ENCODE measurements at regions not wholly inside any gene's neighbourhood (a gene's known extent, or its start where the extent isn't known, plus 50 kb on each side); places are given as distances from the start of the nearest gene placed in this dataset.
"Not testable (repeated sequence)": the region's sequence is repeated elsewhere in the genome, so short reads cannot be mapped to it uniquely, and the experiment has no call there.

DNA sequence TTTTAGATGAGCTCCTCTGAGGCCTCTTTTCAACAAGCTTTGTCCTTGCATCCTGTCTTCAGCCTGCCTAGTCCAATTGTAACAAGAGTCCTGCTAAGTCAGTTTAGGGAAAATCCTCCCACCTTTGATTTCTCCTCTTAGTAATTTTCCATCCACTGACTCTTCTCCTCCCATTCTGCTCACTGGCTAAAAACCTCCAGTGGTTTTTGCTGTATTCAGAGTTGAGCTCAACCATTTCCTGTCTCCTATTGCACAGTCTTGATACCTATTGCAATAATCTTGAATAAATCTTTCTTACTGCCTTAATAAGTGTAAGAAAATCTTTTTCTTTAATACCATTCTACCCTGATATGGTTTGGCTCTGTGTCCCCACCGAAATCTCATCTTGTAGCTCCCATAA, 117.8 kb upstream of the ENPP6 start:
- DNase-seq (ENCODE audit: low read depth in 3 of 3, low spot score in 1 of 3), result no peak

DNA sequence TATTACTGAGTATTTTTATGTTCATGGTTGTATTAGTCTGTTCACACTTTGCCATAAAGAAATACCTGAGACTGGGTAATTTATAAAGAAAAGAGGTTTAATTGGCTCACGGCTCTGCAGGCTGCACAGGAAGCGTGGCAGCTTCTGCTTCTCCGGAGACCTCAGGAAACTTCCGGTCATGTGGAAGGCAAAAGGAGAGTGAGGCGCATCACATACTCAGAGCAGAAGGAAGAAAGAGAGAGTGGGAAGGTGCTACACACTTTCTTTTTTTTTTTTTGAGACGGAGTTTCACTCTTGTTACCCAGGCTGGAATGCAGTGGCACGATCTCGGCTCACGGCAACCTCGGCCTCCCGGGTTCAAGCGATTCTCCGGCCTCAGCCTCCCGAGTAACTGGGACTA, 115.8 kb upstream of the ENPP6 start:
- DNase-seq (ENCODE audit: low read depth in 3 of 3, low spot score in 1 of 3), result not testable (repeated sequence)

DNA sequence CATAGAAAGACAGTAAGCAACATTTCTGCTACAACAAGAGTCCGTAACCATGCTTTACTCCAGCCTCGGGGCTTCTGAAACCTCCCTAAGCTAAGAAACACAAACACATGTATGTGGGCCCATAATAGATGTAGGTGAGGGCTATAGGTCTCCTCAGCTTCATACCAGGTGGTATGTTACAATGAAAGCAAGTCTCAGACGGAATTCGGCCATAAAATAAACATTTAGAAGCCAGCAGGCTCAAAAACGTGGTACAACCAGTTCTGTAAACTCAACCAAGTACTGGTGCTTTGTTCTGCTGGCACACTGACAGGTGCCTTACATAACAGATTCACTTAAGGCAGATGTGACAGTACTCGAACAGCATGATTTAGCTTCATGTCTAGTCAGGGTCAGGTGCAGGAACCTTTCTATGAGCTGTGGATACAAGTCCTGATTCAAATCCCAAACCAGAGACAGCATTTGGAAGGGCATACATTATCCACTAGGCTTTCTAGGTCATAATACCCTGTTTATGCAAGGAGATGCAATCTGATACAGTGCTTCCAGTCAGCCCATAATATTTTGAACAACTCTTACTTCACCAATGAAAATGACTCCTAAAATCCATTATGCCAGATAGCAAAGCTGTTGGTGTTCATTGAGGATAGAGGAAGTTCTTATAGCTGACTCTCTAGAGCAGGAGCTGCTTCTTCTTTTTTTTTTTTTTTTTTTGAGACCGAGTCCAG, 113.8 kb upstream of the ENPP6 start:
- DNase-seq (ENCODE audit: low read depth in 3 of 3, low spot score in 1 of 3), result no peak

- DNase-seq (ENCODE audit: low read depth in 3 of 3, low spot score in 1 of 3), result not testable (repeated sequence)
Measured at GRCh38 chr4:184330517-184331094, 112.9 kb upstream of the ENPP6 start.

DNA sequence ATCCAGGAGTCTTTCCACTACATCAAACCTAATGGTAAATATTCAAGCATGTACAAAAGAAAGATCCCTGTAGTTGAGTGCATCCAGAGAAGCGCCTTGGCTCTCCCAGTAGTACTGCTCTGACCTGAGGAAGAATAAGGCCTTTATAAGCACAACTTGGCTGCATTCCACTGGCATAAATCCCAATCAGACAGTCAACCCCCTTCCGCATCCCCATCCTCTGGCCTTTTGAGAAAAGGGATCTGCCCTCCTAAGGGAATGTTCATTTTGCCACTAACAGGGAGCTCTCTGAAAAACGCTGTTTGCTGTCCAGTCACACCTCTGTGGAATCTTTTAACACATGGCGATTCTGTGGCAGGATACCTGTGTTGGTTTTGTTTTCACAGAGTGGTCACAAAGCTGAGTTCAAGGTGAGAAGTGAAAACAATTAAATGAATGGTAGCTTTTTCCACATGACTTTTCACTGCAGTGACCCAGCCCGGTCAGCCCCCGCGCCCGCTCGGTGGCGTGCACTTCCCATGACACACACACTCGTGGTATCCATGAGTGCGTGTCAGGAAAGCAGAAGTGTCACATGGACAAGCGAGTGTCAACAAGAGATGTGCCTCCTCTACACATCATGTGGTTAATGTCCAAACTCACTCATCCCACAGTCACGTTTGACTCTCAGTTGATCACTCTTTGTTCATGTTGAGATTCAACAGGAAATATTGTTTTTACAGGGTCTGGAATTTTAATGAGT, 112.2 kb upstream of the ENPP6 start:
- DNase-seq (ENCODE audit: low read depth in 3 of 3, low spot score in 1 of 3), result no peak

DNA sequence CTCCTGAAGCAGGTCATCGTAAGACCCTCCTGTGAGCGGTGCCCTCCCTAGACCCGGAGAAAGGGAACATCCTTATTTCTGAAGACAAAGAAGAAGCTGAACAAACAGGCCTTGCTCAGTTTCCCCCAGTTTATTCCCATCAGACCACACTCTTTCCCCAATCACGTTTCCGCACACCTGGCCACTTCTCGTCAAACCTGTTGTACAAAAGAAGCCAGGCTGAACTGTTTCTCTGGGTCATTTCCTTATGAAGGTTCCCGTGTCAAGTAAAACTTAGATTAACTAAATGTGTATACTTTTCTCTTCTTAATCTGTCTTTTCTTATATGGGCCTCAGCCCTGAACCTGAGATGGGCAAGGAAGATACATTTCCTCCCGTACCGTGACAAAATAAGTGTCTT, 111.6 kb upstream of the ENPP6 start:
- DNase-seq (ENCODE audit: low read depth in 3 of 3, low spot score in 1 of 3), result no peak

DNA sequence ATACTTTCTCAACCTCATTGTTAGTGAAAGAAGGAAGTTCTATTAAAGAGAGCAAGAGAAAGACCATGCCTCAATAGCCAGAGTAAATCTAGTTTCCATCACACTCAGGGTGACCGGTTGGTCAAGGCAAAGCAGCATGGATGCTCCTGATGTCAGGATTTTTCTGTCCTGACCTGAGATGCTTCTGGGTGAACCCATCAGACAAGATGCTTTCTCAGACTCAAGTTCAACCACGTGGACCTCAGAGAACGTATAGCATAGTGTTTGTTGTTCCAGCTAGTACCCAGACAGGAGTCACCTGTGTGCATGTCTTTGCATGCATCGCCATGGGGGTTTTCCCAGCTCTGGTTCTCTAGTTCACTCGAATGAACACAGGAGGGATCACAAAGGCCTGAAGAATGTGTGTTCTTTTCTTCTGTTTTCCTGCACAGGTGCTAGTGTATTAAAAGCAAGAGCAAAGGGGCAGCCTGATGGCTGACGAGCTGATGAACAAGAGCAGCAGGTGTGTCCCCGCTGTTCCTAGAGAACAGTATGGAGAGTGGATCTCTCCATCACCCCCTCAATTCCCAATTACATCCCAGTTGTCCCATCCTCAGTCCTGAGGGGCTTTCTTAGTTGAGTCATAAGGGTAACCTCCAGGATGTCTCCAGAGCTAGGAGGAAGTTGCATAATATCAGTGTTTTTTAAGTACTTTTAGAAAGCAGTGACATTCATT, 110.5 kb upstream of the ENPP6 start:
- DNase-seq (ENCODE audit: low read depth in 3 of 3, low spot score in 1 of 3), result no peak

- DNase-seq (ENCODE audit: low read depth in 3 of 3, low spot score in 1 of 3), result no peak
Measured at GRCh38 chr4:184324939-184325477, 107.3 kb upstream of the ENPP6 start.

- no peak for DNase-seq (ENCODE audit: low read depth in 3 of 3, low spot score in 1 of 3)
Measured at GRCh38 chr4:184322328-184323025, 104.8 kb upstream of the ENPP6 start.

- DNase-seq (ENCODE audit: low read depth in 3 of 3, low spot score in 1 of 3), result no peak
Measured at GRCh38 chr4:184320631-184321030, 103.0 kb upstream of the ENPP6 start.

DNA sequence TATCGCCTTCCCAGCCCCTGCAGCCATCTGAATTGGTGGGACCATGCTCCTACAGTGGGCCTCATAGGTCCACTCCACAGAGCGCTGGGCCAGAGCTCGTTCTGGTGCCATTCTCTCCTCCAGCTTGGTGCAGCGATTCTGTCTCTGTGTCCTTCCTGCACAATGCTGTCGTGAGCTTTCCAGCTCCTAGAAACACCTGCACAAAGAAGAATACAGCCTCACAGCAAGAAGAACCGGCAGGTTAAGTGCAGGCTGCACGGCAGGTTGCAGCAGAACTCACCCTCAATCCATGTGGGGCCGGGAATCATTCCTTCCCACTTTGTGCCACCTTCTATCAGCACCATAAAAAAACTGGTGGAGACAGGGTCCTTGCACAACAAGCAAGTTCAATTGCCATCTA, 101.2 kb upstream of the ENPP6 start:
- no peak for DNase-seq (ENCODE audit: low read depth in 3 of 3, low spot score in 1 of 3)

DNA sequence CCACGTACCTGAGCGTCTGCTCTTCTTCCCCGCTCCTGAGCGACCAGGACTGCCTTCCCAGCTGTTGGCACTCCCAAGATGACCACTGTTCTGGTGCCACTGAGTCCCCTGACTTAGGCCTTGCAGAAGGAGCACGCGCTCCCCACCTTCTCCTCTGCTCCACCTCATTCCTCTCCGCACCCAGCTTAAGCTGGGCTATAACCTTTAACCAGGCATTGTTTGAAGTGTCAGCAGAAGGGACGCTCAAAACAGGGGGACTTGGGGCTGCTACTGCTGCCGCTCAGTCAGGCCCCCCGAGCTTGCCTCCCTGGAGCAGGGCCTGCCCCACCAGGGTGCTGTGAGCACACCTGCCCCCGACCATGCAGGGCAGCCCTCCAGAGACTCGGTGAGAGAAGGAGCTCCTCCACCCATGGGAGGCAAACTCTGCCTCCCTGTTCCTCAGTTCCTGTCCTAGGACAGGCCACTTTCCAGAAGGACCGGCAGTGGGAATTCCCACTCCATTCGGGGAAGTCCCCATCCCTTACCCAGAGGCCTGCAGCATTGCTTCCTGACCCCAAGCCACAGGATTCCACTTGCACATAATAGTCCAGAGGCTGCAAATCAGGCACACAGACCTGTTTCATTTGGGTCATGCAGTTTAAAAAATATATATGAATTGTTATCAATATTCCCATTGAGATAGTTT, 99.7 kb upstream of the ENPP6 start:
- no peak for DNase-seq (ENCODE audit: low read depth in 3 of 3, low spot score in 1 of 3)

DNA sequence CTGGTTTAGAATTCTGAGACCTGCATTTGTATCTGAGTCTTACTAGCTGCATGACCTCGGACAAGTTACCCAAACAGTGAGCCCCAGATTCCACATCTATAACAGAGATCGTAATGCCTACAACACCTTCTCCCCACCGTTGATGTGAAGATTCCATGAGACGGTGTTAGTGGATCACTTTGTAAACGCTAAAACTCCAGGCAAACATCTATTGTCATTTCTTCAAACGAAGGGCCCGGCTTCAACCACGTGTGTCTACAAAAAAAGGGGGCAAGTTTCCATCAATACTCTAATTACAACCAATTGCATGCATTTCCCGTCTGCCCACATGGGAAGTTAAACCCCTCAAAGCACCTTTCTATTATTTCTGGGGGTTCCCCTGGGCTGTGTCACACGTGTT, 99.1 kb upstream of the ENPP6 start:
- DNase-seq (ENCODE audit: low read depth in 3 of 3, low spot score in 1 of 3), result no peak

- no peak for DNase-seq (ENCODE audit: low read depth in 3 of 3, low spot score in 1 of 3)
Measured at GRCh38 chr4:184315675-184316359, 98.1 kb upstream of the ENPP6 start.

- no peak for DNase-seq (ENCODE audit: low read depth in 3 of 3, low spot score in 1 of 3)
Measured at GRCh38 chr4:184313702-184314659, 96.3 kb upstream of the ENPP6 start.

GRCh38 chr4:184313058-184313581, 95.4 kb upstream of the ENPP6 start:
- no peak for DNase-seq (ENCODE audit: low read depth in 3 of 3, low spot score in 1 of 3)

GRCh38 chr4:184312126-184312525, 94.5 kb upstream of the ENPP6 start:
- no peak for DNase-seq (ENCODE audit: low read depth in 3 of 3, low spot score in 1 of 3)

All from stimulated activated CD4-positive, alpha-beta T cell treated with anti-CD3 and anti-CD28 coated beads, TNF-alpha, amount 100 ng/mL, for 1 hour (primary cell).